Brain microvascular endothelial cell (primary cell): ENCODE measurements at regions not wholly inside any gene's neighbourhood (a gene's known extent, or its start where the extent isn't known, plus 50 kb on each side); places are given as distances from the start of the nearest gene placed in this dataset.

Experiments
- DNase-seq: peaks from one replicate; pipeline ENCODE4 v3.0.0-alpha.2; 2020
- H3K27ac ChIP-seq: fragments of 250-450 bp; sonication (Bioruptor Pico); 2 replicates; pipeline ENCODE4 v1.5.1; 2020; ENCODE audit warnings: mild to moderate bottlenecking, moderate library complexity
- H3K27me3 ChIP-seq: fragments of 250-450 bp; sonication (Bioruptor Pico); replicated peaks from 2 replicates; pipeline ENCODE4 v1.5.1; 2020; ENCODE audit warnings: mild to moderate bottlenecking
- H3K36me3 ChIP-seq: fragments of 250-450 bp; sonication (Bioruptor Pico); replicated peaks from 2 replicates; pipeline ENCODE4 v1.5.1; 2020; ENCODE audit warnings: mild to moderate bottlenecking
- H3K4me3 ChIP-seq: 2 replicates; pipeline ENCODE4 v1.5.1; 2011; ENCODE audit warnings: low read depth, mild to moderate bottlenecking, control low read depth, low read length, moderate library complexity
- in situ Hi-C: cut with HindIII; loops from 2 replicates; pipeline ENCODE4 v1.10.0; 2017; ENCODE audit warnings: low sequenced_read_pairs, low pct_ligation_motif_present
- TF ChIP-seq, protein P1 (sequence below): IDR thresholded peaks from 2 replicates; pipeline ENCODE4 v1.5.1; 2011; ENCODE audit warnings: low read depth, mild to moderate bottlenecking, moderate library complexity, low read length, control low read depth, inconsistent platforms; ENCODE audit errors: missing control alignments

DNA sequence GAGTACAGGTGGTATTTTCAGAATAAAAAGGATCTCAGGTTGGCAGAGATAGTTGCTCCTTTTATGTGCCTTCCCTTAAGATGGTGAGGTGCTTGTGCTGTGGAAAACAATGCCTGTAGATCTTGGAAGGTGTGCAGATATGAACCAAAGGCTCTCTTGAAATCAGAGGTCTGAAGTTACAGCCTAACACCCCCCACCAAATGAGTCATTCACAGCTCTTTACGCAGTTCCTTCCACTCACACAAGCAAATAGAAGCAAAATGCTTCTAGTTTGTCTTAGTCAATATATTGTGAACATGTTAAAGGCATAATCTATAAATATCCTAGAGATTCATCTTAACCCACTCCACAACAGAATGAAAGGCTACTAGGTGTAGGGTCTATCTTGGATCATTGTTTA lies 128.9 kb upstream of the NR5A2 start:
- no peaks in the 10 kb centered on the region for H3K27me3 ChIP-seq
- in situ Hi-C loops: no loop called here
- H3K36me3 ChIP-seq: no peaks in the 10 kb centered on the region
- TF ChIP-seq, protein P1, sequence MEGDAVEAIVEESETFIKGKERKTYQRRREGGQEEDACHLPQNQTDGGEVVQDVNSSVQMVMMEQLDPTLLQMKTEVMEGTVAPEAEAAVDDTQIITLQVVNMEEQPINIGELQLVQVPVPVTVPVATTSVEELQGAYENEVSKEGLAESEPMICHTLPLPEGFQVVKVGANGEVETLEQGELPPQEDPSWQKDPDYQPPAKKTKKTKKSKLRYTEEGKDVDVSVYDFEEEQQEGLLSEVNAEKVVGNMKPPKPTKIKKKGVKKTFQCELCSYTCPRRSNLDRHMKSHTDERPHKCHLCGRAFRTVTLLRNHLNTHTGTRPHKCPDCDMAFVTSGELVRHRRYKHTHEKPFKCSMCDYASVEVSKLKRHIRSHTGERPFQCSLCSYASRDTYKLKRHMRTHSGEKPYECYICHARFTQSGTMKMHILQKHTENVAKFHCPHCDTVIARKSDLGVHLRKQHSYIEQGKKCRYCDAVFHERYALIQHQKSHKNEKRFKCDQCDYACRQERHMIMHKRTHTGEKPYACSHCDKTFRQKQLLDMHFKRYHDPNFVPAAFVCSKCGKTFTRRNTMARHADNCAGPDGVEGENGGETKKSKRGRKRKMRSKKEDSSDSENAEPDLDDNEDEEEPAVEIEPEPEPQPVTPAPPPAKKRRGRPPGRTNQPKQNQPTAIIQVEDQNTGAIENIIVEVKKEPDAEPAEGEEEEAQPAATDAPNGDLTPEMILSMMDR: no peak
- no peak overlapping the region for H3K4me3 ChIP-seq
- no peak for DNase-seq
- no peak overlapping the region for H3K27ac ChIP-seq

DNA sequence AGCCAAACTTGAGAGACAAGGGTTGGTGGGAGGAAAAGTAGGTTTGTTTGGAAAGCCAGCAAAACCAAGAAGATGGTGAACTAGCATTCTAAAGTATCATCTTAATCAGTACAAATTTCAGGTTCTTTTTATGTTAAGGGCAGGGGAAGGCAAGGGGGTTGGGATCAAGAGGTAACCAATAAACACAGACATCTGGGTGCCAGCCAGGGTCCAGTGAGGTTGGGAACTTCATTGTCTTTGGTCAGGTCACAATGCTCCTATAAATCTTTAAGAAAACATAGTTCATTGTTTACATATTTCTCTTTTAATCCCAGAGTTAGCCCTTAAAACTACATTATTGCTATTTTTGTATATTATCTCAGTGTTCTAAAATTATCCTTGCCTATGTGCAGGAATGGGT lies 126.2 kb upstream of the NR5A2 start:
- in situ Hi-C loops: no loop called here
- TF ChIP-seq, protein P1: no peak
- Histone ChIP-seq H3K4me3 (no peak overlapping the region), H3K27ac (no peak overlapping the region), H3K36me3 (no peaks in the 10 kb centered on the region), H3K27me3 (no peaks in the 10 kb centered on the region)
- DNase-seq: no peak

DNA sequence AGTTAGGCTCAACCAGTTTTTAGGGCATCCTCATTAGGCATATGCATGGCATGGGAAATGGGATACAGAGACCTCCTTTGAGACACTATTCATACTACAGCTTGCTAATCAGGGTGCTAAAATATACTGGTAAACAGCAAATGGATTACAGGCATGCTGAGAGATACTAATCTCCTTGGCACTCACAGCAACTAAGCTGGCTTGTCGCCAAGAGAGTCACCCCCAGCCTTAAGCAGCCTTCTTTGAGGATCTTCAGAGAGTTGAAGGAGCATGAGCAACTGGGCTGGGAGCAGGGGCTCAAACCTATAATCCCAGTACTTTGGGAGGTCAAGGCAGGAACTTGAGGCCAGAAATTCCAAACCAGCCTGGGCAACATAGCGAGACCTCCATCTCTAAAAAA lies 120.1 kb upstream of the NR5A2 start:
- H3K4me3 ChIP-seq: no peak overlapping the region
- in situ Hi-C loops: no loop called here

DNA sequence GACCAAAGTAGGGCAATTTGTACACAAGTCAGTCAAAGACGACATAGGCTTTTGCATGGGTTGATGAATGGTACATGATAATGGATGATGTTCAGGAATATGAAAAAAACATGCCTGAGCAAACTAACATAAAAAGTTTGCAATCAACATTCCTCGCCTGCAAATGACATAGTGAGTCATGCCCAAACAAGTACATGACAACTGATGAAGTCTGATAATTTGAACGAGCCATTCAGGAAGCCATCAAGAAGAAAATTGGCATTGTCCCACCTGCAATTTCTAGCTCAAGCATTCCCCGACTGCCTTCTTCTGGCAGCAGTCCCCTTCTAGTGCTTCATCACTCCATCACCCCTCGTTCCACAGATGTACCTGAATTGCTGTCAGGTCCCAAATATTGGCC lies 118.4 kb upstream of the NR5A2 start:
- no peak for DNase-seq
- no peak overlapping the region for H3K4me3 ChIP-seq
- TF ChIP-seq, protein P1: no peak
- H3K36me3 ChIP-seq: no peaks in the 10 kb centered on the region
- no peak overlapping the region for H3K27ac ChIP-seq
- H3K27me3 ChIP-seq: no peaks in the 10 kb centered on the region
- in situ Hi-C loops: no loop called here

More for the DNA sequence above, 120.1 kb upstream of the NR5A2 start:
- no peaks in the 10 kb centered on the region for H3K36me3 ChIP-seq
- TF ChIP-seq, protein P1: no peak
- no peak overlapping the region for H3K27ac ChIP-seq
- no peak for DNase-seq
- no peaks in the 10 kb centered on the region for H3K27me3 ChIP-seq

DNA sequence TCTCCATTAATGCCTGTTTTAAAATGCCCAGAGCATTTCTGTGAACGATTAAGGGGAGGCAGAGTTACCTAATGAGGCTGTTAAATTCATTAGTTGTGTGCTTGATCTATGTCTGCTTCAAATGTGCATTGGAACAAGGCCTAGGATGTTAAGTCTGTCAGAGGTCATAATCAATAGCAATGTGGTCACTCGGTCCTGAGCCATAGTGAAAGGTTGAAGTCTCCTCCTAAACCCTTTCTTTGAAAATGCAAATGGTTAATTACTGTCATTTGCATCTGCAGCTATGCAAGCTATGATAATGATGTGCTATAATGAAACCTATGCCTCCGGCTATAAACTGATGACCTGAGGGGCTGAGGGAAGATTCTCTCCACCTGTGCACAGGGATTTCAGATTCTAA lies 114.2 kb upstream of the NR5A2 start:
- H3K27me3 ChIP-seq: no peaks in the 10 kb centered on the region
- no peak overlapping the region for H3K4me3 ChIP-seq
- TF ChIP-seq, protein P1: no peak
- in situ Hi-C loops: no loop called here
- no peak for DNase-seq
- no peak overlapping the region for H3K27ac ChIP-seq
- H3K36me3 ChIP-seq: no peaks in the 10 kb centered on the region

DNA sequence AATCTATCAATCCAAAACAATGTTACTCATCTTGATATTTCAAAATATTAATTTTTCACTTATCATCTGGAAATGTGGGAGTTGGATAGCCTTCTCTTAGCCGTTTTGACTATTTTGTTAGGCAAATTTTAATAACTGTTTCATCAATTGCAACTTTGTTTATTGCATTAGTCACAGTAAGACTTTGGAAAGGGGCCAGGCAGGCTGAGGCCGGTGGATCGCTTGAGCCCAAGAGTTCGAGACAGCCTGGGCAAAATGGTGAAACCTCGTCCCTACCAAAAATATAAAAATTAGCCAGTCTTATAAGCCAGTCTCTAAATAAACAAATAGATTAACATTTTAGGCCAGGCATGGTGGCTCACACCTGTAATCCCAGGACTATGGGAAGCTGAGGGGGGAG lies 113.0 kb upstream of the NR5A2 start:
- no peak overlapping the region for H3K27ac ChIP-seq
- H3K36me3 ChIP-seq: no peaks in the 10 kb centered on the region
- DNase-seq: no peak
- TF ChIP-seq, protein P1: no peak
- no peak overlapping the region for H3K4me3 ChIP-seq
- in situ Hi-C loops: no loop called here
- H3K27me3 ChIP-seq: no peaks in the 10 kb centered on the region
